ENCODE measurements at regions not wholly inside any gene's neighbourhood (a gene's known extent, or its start where the extent isn't known, plus 50 kb on each side); places are given as distances from the start of the nearest gene placed in this dataset.

DNA sequence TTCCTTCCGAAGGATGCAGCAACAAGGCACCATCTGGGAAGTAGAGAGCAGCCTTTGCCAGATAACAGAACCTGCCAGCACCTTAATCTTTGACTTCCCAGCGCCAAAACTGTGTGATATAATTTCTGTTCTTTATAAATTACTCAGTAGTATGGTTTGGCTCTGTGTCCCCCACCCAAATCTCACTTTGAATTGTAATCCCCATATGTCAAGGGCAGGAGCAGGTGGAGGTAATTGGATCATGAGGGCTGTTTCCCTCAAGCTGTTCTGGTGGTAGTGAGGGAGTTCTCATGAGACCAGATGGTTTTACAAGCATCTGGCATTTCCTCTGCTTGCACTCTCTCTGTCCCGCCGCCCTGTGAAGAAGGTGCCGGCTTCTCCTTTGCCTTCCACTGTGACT is 899.9 kb downstream of the TRIB2 start:
- Histone ChIP-seq H3K4me1 (no peaks in the 10 kb centered on the region), H3K4me3 (no peak overlapping the region), H3K36me3 (no peaks in the 10 kb centered on the region), H3K9me3 (peaks cover 6 to 12% of the 10 kb centered on the region in 2 donors), H3K27me3 (no peaks in the 10 kb centered on the region), H3K27ac (no peak overlapping the region)
- TF ChIP-seq EP300 (IDR thresholded peaks at IDR 0.05; ENCODE audit: low read depth) (no peak), POLR2AphosphoS5 (IDR thresholded peaks at IDR 0.05) (no peak), POLR2A (IDR thresholded peaks at IDR 0.05) (no peak)
- TF ChIP-seq, protein P1, sequence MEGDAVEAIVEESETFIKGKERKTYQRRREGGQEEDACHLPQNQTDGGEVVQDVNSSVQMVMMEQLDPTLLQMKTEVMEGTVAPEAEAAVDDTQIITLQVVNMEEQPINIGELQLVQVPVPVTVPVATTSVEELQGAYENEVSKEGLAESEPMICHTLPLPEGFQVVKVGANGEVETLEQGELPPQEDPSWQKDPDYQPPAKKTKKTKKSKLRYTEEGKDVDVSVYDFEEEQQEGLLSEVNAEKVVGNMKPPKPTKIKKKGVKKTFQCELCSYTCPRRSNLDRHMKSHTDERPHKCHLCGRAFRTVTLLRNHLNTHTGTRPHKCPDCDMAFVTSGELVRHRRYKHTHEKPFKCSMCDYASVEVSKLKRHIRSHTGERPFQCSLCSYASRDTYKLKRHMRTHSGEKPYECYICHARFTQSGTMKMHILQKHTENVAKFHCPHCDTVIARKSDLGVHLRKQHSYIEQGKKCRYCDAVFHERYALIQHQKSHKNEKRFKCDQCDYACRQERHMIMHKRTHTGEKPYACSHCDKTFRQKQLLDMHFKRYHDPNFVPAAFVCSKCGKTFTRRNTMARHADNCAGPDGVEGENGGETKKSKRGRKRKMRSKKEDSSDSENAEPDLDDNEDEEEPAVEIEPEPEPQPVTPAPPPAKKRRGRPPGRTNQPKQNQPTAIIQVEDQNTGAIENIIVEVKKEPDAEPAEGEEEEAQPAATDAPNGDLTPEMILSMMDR (IDR thresholded peaks at IDR 0.05): no peak
- DNase-seq: no peak
- intact Hi-C loops (cut with DNase I; ENCODE audit: low total_unique reads): no loop called here
- WGBS, 2 donors (ENCODE audit: low coverage in 1 of 2): 63% methylated on average over 5 of the region's 5 CpGs; no CpG with 5 or more reads in 1 of the 2 donors
- in situ Hi-C loops (cut with MboI; ENCODE audit: low pct_ligation_motif_present in 1 of 4, low pct_unique_long_range_greater_than_20kb in 1 of 4, low sequenced_read_pairs in 3 of 4): no loop called here

GRCh38 chr2:13628122-13628521 is 911.4 kb downstream of the TRIB2 start:
- Histone ChIP-seq H3K4me1 (no peaks in the 10 kb centered on the region), H3K27me3 (no peaks in the 10 kb centered on the region), H3K9me3 (no peaks in the 10 kb centered on the region), H3K36me3 (no peaks in the 10 kb centered on the region), H3K27ac (no peak overlapping the region), H3K4me3 (no peak overlapping the region)
- no peak for TF ChIP-seq POLR2A (IDR thresholded peaks at IDR 0.05)
- 50 to 55% methylated on average over 1 of the region's 1 CpG for WGBS, 2 donors (ENCODE audit: low coverage in 1 of 2)
- in situ Hi-C loops (cut with MboI; ENCODE audit: low pct_ligation_motif_present in 1 of 4, low pct_unique_long_range_greater_than_20kb in 1 of 4, low sequenced_read_pairs in 3 of 4): no loop called here
- no peak for DNase-seq
- intact Hi-C loops (cut with DNase I; ENCODE audit: low total_unique reads): no loop called here

DNA sequence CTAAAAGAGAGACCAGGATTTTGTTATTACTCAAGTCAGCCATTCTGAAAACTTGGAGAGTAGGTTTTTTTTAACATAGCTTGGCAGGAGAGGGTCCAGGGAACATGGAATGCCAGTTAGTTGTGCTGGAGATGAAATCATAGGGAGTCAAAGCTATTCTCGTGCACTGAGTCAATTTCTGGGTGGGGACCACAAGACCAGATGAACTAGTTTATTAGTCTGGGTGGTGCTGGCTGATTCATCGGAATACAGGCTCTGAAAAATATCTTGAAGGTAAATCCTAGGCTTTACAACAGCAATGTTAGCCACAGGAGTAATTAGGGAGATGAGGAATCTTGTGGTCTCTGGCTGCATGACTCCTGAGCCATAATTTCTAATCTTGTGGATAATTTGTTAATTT is 921.4 kb downstream of the TRIB2 start:
- Histone ChIP-seq H3K4me1 (no peaks in the 10 kb centered on the region), H3K27me3 (no peaks in the 10 kb centered on the region), H3K9me3 (no peaks in the 10 kb centered on the region), H3K36me3 (no peaks in the 10 kb centered on the region), H3K4me3 (no peak overlapping the region), H3K27ac (no peak overlapping the region)
- in situ Hi-C loops (cut with MboI; ENCODE audit: low pct_ligation_motif_present in 1 of 4, low pct_unique_long_range_greater_than_20kb in 1 of 4, low sequenced_read_pairs in 3 of 4) (no loop called here), intact Hi-C loops (cut with DNase I; ENCODE audit: low total_unique reads) (no loop called here)
- DNase-seq: no peak
- WGBS, 2 donors (ENCODE audit: low coverage in 1 of 2): 33 to 61% methylated on average over 1 to 2 of the region's 2 CpGs
- TF ChIP-seq, protein P1 (IDR thresholded peaks at IDR 0.05): no peak
- TF ChIP-seq POLR2AphosphoS5 (IDR thresholded peaks at IDR 0.05) (no peak), POLR2A (IDR thresholded peaks at IDR 0.05) (no peak), EP300 (IDR thresholded peaks at IDR 0.05; ENCODE audit: low read depth) (no peak)

- no peak for DNase-seq
- Histone ChIP-seq H3K9me3 (peaks cover 0 to 7% of the 10 kb centered on the region in 2 donors), H3K4me1 (no peaks in the 10 kb centered on the region), H3K27ac (no peak overlapping the region), H3K27me3 (no peaks in the 10 kb centered on the region), H3K4me3 (no peak overlapping the region), H3K36me3 (no peaks in the 10 kb centered on the region)
- intact Hi-C loops (cut with DNase I; ENCODE audit: low total_unique reads): no loop called here
- TF ChIP-seq EP300 (IDR thresholded peaks at IDR 0.05; ENCODE audit: low read depth) (no peak), POLR2A (IDR thresholded peaks at IDR 0.05) (no peak), POLR2AphosphoS5 (IDR thresholded peaks at IDR 0.05) (no peak)
- TF ChIP-seq, protein P1 (IDR thresholded peaks at IDR 0.05): no peak
- 60 to 63% methylated on average over 1 of the region's 1 CpG for WGBS, 2 donors (ENCODE audit: low coverage in 1 of 2)
- in situ Hi-C loops (cut with MboI; ENCODE audit: low pct_ligation_motif_present in 1 of 4, low pct_unique_long_range_greater_than_20kb in 1 of 4, low sequenced_read_pairs in 3 of 4): no loop called here
Measured at GRCh38 chr2:13649918-13650317, 933.2 kb downstream of the TRIB2 start.

- H3K4me1 ChIP-seq: no peaks in the 10 kb centered on the region
- intact Hi-C loops (cut with DNase I; ENCODE audit: low total_unique reads): no loop called here
- H3K27ac ChIP-seq: no peak overlapping the region
- no peak overlapping the region for H3K4me3 ChIP-seq
- 50 to 51% methylated on average over 2 to 3 of the region's 3 CpGs for WGBS, 2 donors (ENCODE audit: low coverage in 1 of 2)
- no peak for DNase-seq
- peaks cover 0 to under 1% of the 10 kb centered on the region in 2 donors for H3K9me3 ChIP-seq
- H3K27me3 ChIP-seq: no peaks in the 10 kb centered on the region
- no peaks in the 10 kb centered on the region for H3K36me3 ChIP-seq
- in situ Hi-C loops (cut with MboI; ENCODE audit: low pct_ligation_motif_present in 1 of 4, low pct_unique_long_range_greater_than_20kb in 1 of 4, low sequenced_read_pairs in 3 of 4): no loop called here
- TF ChIP-seq POLR2A (IDR thresholded peaks at IDR 0.05): no peak
- no peak for TF ChIP-seq EP300 (IDR thresholded peaks at IDR 0.05; ENCODE audit: low read depth)
- no peak for TF ChIP-seq POLR2AphosphoS5 (IDR thresholded peaks at IDR 0.05)
- TF ChIP-seq, protein P1 (IDR thresholded peaks at IDR 0.05): no peak
Measured at GRCh38 chr2:13650586-13651180, 933.9 kb downstream of the TRIB2 start.
